Natural killer cell (primary cell): ENCODE measurements at regions not wholly inside any gene's neighbourhood (a gene's known extent, or its start where the extent isn't known, plus 50 kb on each side); places are given as distances from the start of the nearest gene placed in this dataset.

Source experiments
- ATAC-seq, 3 donors: fragments of 150-1000 bp in 2 of 3; fragments of 200-7000 bp in 1 of 3; cut with Tn5 transposase; 1 replicate in 1 of 3; 2 replicates in 2 of 3; pipeline ENCODE4 v1.10.0; 2021; ENCODE audit warnings: mild to moderate bottlenecking in 2 of 3, moderate library complexity in 2 of 3
- DNase-seq, 2 donors: peaks; one replicate each; pipeline versions ENCODE4 v3.0.0 to v3.0.0-alpha.2; 2013 to 2021; ENCODE audit warnings: mixed read lengths in 1 of 2
- H3K27ac ChIP-seq: one replicate; pipeline ENCODE4 v1.5.1; 2013; ENCODE audit warnings: mild to moderate bottlenecking, low read length
- H3K27me3 ChIP-seq: one replicate; pipeline ENCODE4 v1.6.1; 2013; ENCODE audit warnings: low read length; ENCODE audit not compliant: control insufficient read depth, insufficient read depth
- H3K36me3 ChIP-seq: one replicate; pipeline ENCODE4 v1.6.1; 2013; ENCODE audit warnings: low read length; ENCODE audit not compliant: control insufficient read depth, insufficient read depth
- H3K4me1 ChIP-seq: one replicate; pipeline ENCODE4 v1.6.1; 2013; ENCODE audit warnings: low read length; ENCODE audit not compliant: control insufficient read depth, insufficient read depth
- H3K4me3 ChIP-seq: one replicate; pipeline ENCODE4 v1.5.1; 2013; ENCODE audit warnings: low read length
- H3K9me3 ChIP-seq: one replicate; pipeline ENCODE4 v1.6.1; 2013; ENCODE audit warnings: low read length; ENCODE audit not compliant: control insufficient read depth, insufficient read depth
- H3K27ac Mint-ChIP-seq, 2 donors: one replicate each; pipeline ENCODE4 v1.8.0; 2022; ENCODE audit warnings: mild to moderate bottlenecking in 2 of 2, mixed read lengths in 2 of 2, moderate library complexity in 1 of 2
- H3K27me3 Mint-ChIP-seq, 2 donors: one replicate each; pipeline ENCODE4 v1.8.0; 2022; ENCODE audit warnings: low read depth in 2 of 2, mixed read lengths in 2 of 2
- H3K36me3 Mint-ChIP-seq: one replicate; pipeline ENCODE4 v1.8.0; 2022; ENCODE audit warnings: mixed read lengths
- H3K4me1 Mint-ChIP-seq, 2 donors: one replicate each; pipeline ENCODE4 v1.8.0; 2022; ENCODE audit warnings: mixed read lengths in 2 of 2
- H3K4me3 Mint-ChIP-seq: one replicate; pipeline ENCODE4 v1.8.0; 2022; ENCODE audit warnings: mild to moderate bottlenecking, moderate library complexity, mixed read lengths
- H3K9me3 Mint-ChIP-seq, 2 donors: one replicate each; pipeline ENCODE4 v1.8.0; 2022; ENCODE audit warnings: mixed read lengths in 2 of 2
- CTCF ChIP-seq: fragments of 200-600 bp; IDR thresholded peaks from one replicate; pipeline ENCODE4 v1.8.0; 2022; ENCODE audit warnings: antibody characterized with exemption
- whole genome bisulfite sequencing: methylation state at CpG from one replicate; pipeline ENCODE4 v1.1.7; 2013; ENCODE audit warnings: missing lambda C conversion rate; ENCODE audit not compliant: insufficient coverage; 5-methylcytosine and 5-hydroxymethylcytosine counted together
- intact Hi-C: fragments of 100-400 bp; cut with micrococcal nuclease; formaldehyde crosslinking; loops from one replicate; pipeline ENCODE4 v1.14.2; 2022

DNA sequence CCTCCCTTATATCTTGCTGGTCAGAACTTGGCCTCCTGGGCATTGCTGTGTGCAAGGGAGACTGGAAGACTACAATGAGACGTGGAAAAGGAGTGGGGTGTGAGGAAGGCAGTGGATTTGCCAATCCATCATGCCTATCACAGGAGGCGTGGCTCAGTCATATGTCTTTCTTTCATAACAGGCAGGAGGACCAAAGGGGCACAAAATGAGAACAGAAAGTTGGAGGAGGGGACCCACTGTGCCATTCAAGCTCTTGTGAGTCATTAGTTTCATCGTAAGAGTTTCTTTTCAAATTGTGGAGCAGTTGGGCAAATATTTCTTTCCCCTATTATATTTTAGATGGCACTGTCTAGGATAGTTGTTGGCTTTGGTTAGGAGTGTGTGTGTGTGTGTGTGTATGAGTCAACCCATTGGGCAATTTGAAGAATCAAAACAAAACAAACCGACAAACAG is 471.5 kb downstream of the TSHZ3 start:
- H3K9me3 ChIP-seq: no peaks in the 10 kb centered on the region
- H3K9me3 Mint-ChIP-seq: no peaks in the 10 kb centered on the region
- no peak for TF ChIP-seq CTCF
- intact Hi-C loops: no loop called here
- no peaks in the 10 kb centered on the region for H3K36me3 ChIP-seq
- H3K4me1 ChIP-seq: peaks cover 6% of the 10 kb centered on the region
- no peak overlapping the region for H3K4me3 ChIP-seq
- H3K27me3 Mint-ChIP-seq: peaks cover 0 to 17% of the 10 kb centered on the region in 2 donors
- no peak overlapping the region for H3K4me3 Mint-ChIP-seq
- peak in 1 of 3 donors; percentile 33 for ATAC-seq
- peak in 1 of 2 donors; percentile 4 for DNase-seq
- no peaks in the 10 kb centered on the region for H3K27me3 ChIP-seq
- no peaks in the 10 kb centered on the region for H3K4me1 Mint-ChIP-seq
- no peak overlapping the region for H3K27ac Mint-ChIP-seq
- 80% methylated on average over 4 of the region's 4 CpGs for WGBS
- H3K27ac ChIP-seq: no peak overlapping the region
- no peaks in the 10 kb centered on the region for H3K36me3 Mint-ChIP-seq

- WGBS: 89% methylated on average over 1 of the region's 1 CpG
- intact Hi-C loops: no loop called here
- ATAC-seq (no peak), DNase-seq (no peak)
- Mint-ChIP-seq H3K27ac (no peak overlapping the region), H3K9me3 (no peaks in the 10 kb centered on the region), H3K36me3 (no peaks in the 10 kb centered on the region), H3K4me1 (no peaks in the 10 kb centered on the region), H3K27me3 (peaks cover 0 to 7% of the 10 kb centered on the region in 2 donors), H3K4me3 (no peak overlapping the region)
- Histone ChIP-seq H3K27me3 (no peaks in the 10 kb centered on the region), H3K4me1 (peaks cover 6% of the 10 kb centered on the region), H3K4me3 (no peak overlapping the region), H3K36me3 (no peaks in the 10 kb centered on the region), H3K27ac (no peak overlapping the region), H3K9me3 (no peaks in the 10 kb centered on the region)
- TF ChIP-seq CTCF: no peak
Observed at GRCh38 chr19:30873691-30874090, 475.5 kb downstream of the TSHZ3 start.

GRCh38 chr19:30873003-30873402 is 476.2 kb downstream of the TSHZ3 start:
- H3K4me3 ChIP-seq: no peak overlapping the region
- no peak overlapping the region for H3K27ac ChIP-seq
- ATAC-seq: no peak
- peaks cover under 1% of the 10 kb centered on the region for H3K4me1 ChIP-seq
- no peaks in the 10 kb centered on the region for H3K9me3 ChIP-seq
- no peak for TF ChIP-seq CTCF
- H3K27me3 Mint-ChIP-seq: peaks cover 0 to 7% of the 10 kb centered on the region in 2 donors
- H3K4me3 Mint-ChIP-seq: no peak overlapping the region
- WGBS: 71% methylated on average over 2 of the region's 2 CpGs
- no peaks in the 10 kb centered on the region for H3K36me3 ChIP-seq
- no peaks in the 10 kb centered on the region for H3K4me1 Mint-ChIP-seq
- H3K36me3 Mint-ChIP-seq: no peaks in the 10 kb centered on the region
- H3K27me3 ChIP-seq: no peaks in the 10 kb centered on the region
- no peak overlapping the region for H3K27ac Mint-ChIP-seq
- intact Hi-C loops: no loop called here
- no peaks in the 10 kb centered on the region for H3K9me3 Mint-ChIP-seq
- no peak for DNase-seq

GRCh38 chr19:30871979-30872378 is 477.3 kb downstream of the TSHZ3 start:
- no peak overlapping the region for H3K4me3 Mint-ChIP-seq
- H3K36me3 ChIP-seq: no peaks in the 10 kb centered on the region
- H3K36me3 Mint-ChIP-seq: no peaks in the 10 kb centered on the region

More at GRCh38 chr19:30871979-30872378, 477.3 kb downstream of the TSHZ3 start:
- Histone ChIP-seq H3K27me3 (no peaks in the 10 kb centered on the region), H3K4me3 (no peak overlapping the region), H3K9me3 (no peaks in the 10 kb centered on the region), H3K4me1 (no peaks in the 10 kb centered on the region), H3K27ac (no peak overlapping the region)
- Mint-ChIP-seq H3K27ac (no peak overlapping the region), H3K27me3 (no peaks in the 10 kb centered on the region), H3K9me3 (no peaks in the 10 kb centered on the region), H3K4me1 (no peaks in the 10 kb centered on the region)
- no peak for TF ChIP-seq CTCF
- no peak for ATAC-seq
- intact Hi-C loops: no loop called here
- WGBS: 83% methylated on average over 3 of the region's 4 CpGs
- no peak for DNase-seq
